IMR-90 (cell line): ENCODE measurements at regions not wholly inside any gene's neighbourhood (a gene's known extent, or its start where the extent isn't known, plus 50 kb on each side); places are given as distances from the start of the nearest gene placed in this dataset.

Experiments used
- CTCF ChIP-seq: conservative IDR thresholded peaks from 2 replicates; pipeline ENCODE4 v1.5.1; 2012; ENCODE audit warnings: mild to moderate bottlenecking, low read depth, low read length, improper control_type of control experiment
- POLR2A ChIP-seq: IDR thresholded peaks from 2 replicates; pipeline ENCODE4 v1.6.1; 2012; ENCODE audit warnings: mild to moderate bottlenecking, low read depth, low read length
- RAD21 ChIP-seq: IDR thresholded peaks from 2 replicates; pipeline ENCODE4 v1.6.1; 2012; ENCODE audit warnings: low read length, improper control_type of control experiment
- RFX5 ChIP-seq: IDR thresholded peaks from 2 replicates; pipeline ENCODE4 v1.8.0; 2012; ENCODE audit warnings: low read depth, mild to moderate bottlenecking, low read length, moderate library complexity
- SMC3 ChIP-seq: fragments of 150-350 bp; IDR thresholded peaks from 2 replicates; pipeline ENCODE4 v1.6.1; 2016; ENCODE audit warnings: low read depth, mild to moderate bottlenecking, antibody characterized with exemption, low read length, moderate library complexity
- USF2 ChIP-seq: fragments of 150-350 bp; IDR thresholded peaks from 2 replicates; pipeline ENCODE4 v1.6.1; 2017; ENCODE audit warnings: mild to moderate bottlenecking, antibody characterized with exemption, low read length, low read depth

DNA sequence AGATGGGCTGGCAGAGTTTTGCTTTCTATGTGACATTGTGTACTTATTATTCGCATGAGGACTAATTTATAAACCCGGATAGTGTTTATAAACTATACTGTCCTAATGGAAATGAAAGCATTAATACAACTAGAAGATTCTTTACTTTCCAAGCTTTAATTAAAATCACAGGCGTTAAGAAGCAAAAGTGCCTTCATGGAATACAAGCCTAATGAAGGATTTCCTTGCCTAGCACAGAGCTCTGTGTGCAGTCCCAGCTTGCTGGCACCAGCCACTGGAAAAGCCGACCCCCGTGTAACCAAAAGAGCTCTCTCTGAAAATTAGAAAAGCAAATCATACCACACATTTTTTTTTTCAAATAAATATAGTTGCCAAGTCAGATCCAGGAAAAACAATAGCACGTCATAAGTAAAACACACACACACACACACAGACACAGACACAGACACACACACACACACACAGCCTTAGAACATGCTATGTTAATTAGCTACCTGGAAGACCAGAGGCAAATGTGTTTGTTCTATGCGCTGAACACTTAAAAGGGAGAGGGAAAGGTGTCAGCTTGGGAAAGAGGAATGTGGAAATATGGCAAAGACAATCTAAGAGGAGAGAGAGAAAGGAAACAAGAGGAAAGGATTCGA is 1084.2 kb downstream of the TUSC7 start:
- TF ChIP-seq CTCF (no peak), RAD21 (no peak), POLR2A (no peak), USF2 (no peak), RFX5 (no peak), SMC3 (no peak)
